Neuronal stem cell (in vitro differentiated cells): ENCODE measurements at regions not wholly inside any gene's neighbourhood (a gene's known extent, or its start where the extent isn't known, plus 50 kb on each side); places are given as distances from the start of the nearest gene placed in this dataset.

Source experiments
- DNase-seq: peaks from one replicate; pipeline ENCODE4 v3.0.0-alpha.2; 2013; ENCODE audit warnings: low spot score
- H2AFZ ChIP-seq: one replicate; pipeline ENCODE4 v1.6.1; 2013; ENCODE audit warnings: mild to moderate bottlenecking, low read length, inconsistent platforms
- H2AK5ac ChIP-seq: 2 replicates; pipeline ENCODE4 v1.6.1; 2013; ENCODE audit warnings: low read depth, mild to moderate bottlenecking, inconsistent platforms, low read length, moderate library complexity, mixed read lengths
- H2BK120ac ChIP-seq: 2 replicates; pipeline ENCODE4 v1.6.1; 2013; ENCODE audit warnings: low read depth, mild to moderate bottlenecking, inconsistent platforms, low read length, moderate library complexity, mixed read lengths
- H2BK12ac ChIP-seq: one replicate; pipeline ENCODE4 v1.6.1; 2013; ENCODE audit warnings: low read length, inconsistent platforms
- H2BK15ac ChIP-seq: 2 replicates; pipeline ENCODE4 v1.6.1; 2013; ENCODE audit warnings: mild to moderate bottlenecking, low read length, inconsistent platforms, mixed read lengths
- H2BK5ac ChIP-seq: one replicate; pipeline ENCODE4 v1.6.1; 2013; ENCODE audit warnings: inconsistent platforms, mild to moderate bottlenecking, low read length, moderate library complexity
- H3K14ac ChIP-seq: one replicate; pipeline ENCODE4 v1.6.1; 2013; ENCODE audit warnings: low read length, inconsistent platforms
- H3K18ac ChIP-seq: 2 replicates; pipeline ENCODE4 v1.6.1; 2013; ENCODE audit warnings: low read length, inconsistent platforms
- H3K23ac ChIP-seq: 2 replicates; pipeline ENCODE4 v1.6.1; 2013; ENCODE audit warnings: low read depth, mild to moderate bottlenecking, mixed read lengths, low read length, inconsistent platforms; ENCODE audit not compliant: poor library complexity
- H3K27ac ChIP-seq: replicated peaks from 3 replicates; pipeline ENCODE4 v1.5.1; 2013; ENCODE audit warnings: low read length, inconsistent platforms
- H3K27me3 ChIP-seq, 3 experiments: 2 replicates each; pipeline ENCODE4 v1.6.1; 2013; ENCODE audit warnings: low read length in 3 of 3, mild to moderate bottlenecking in 2 of 3, inconsistent platforms in 1 of 3, low read depth in 1 of 3, mixed read lengths in 1 of 3, moderate library complexity in 1 of 3; ENCODE audit not compliant: control insufficient read depth in 3 of 3, insufficient read depth in 3 of 3
- H3K36me3 ChIP-seq, 2 donors: replicated peaks in 1 of 2; 2 replicates each; pipeline ENCODE4 v1.6.1; 2013; ENCODE audit warnings: low read length in 2 of 2; ENCODE audit not compliant: control insufficient read depth in 2 of 2, insufficient read depth in 2 of 2
- H3K4ac ChIP-seq: 2 replicates; pipeline ENCODE4 v1.6.1; 2013; ENCODE audit warnings: inconsistent platforms, mild to moderate bottlenecking, low read length, moderate library complexity
- H3K4me1 ChIP-seq, 2 donors: 1 replicate in 1 of 2; 2 replicates in 1 of 2; pipeline ENCODE4 v1.6.1; 2013; ENCODE audit warnings: low read length in 2 of 2, low read depth in 1 of 2; ENCODE audit not compliant: control insufficient read depth in 2 of 2, insufficient read depth in 1 of 2
- H3K4me2 ChIP-seq: one replicate; pipeline ENCODE4 v1.6.1; 2013; ENCODE audit warnings: mild to moderate bottlenecking, low read length, inconsistent platforms; ENCODE audit not compliant: insufficient read depth, poor library complexity, severe bottlenecking
- H3K4me3 ChIP-seq, 2 donors: 2 replicates each; pipeline ENCODE4 v1.5.1; 2013; ENCODE audit warnings: low read length in 2 of 2, mild to moderate bottlenecking in 2 of 2, inconsistent platforms in 1 of 2, moderate library complexity in 1 of 2
- H3K79me1 ChIP-seq: one replicate; pipeline ENCODE4 v1.6.1; 2013; ENCODE audit warnings: low read depth, mild to moderate bottlenecking, inconsistent platforms, low read length, moderate library complexity
- H3K9ac ChIP-seq: one replicate; pipeline ENCODE4 v1.6.1; 2013; ENCODE audit warnings: mild to moderate bottlenecking, low read depth, low read length, inconsistent platforms; ENCODE audit not compliant: poor library complexity
- H3K9me3 ChIP-seq, 2 donors: replicated peaks in 1 of 2; 2 replicates each; pipeline versions ENCODE3 to v1.6.1; 2013; ENCODE audit warnings: low read length in 2 of 2, mild to moderate bottlenecking in 2 of 2, inconsistent platforms in 1 of 2, low read depth in 1 of 2, mixed read lengths in 1 of 2, moderate library complexity in 1 of 2; ENCODE audit not compliant: control insufficient read depth in 2 of 2, insufficient read depth in 1 of 2
- H4K8ac ChIP-seq: one replicate; pipeline ENCODE4 v1.6.1; 2013; ENCODE audit warnings: low read depth, mild to moderate bottlenecking, inconsistent platforms, low read length, moderate library complexity
- H4K91ac ChIP-seq: one replicate; pipeline ENCODE4 v1.6.1; 2013; ENCODE audit warnings: low read length, low read depth, mild to moderate bottlenecking, inconsistent platforms; ENCODE audit not compliant: poor library complexity
- WGBS, 2 donors: extraction: QIAGEN DNeasy Blood & Tissue Kit; methylation state at CpG; one replicate each; pipeline ENCODE4 v1.1.7; 2013; ENCODE audit warnings: missing lambda C conversion rate in 2 of 2, mixed read lengths in 1 of 2; ENCODE audit not compliant: insufficient read length in 2 of 2, insufficient replicate concordance in 1 of 2; ENCODE audit errors: extremely low coverage in 2 of 2; 5-methylcytosine and 5-hydroxymethylcytosine counted together

DNA sequence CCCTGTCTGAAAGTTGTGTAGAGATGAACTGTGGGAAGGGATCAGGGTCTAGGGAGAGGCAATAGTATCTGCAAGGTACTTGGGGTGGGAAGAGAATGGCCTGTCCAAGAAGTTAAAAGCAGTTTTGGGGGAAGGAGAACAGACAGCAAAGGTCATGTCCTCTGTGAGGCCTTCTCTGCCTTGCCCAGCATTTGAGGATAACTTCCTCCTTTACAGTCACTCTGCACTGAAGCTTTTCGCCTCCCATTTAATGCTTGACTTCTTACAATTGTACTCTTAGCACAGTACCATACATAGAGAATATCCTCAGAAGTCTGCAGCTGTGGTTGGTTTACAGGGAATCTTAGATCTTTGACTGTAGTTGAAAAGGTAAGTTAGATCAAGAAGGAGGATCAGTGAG is 121.8 kb upstream of the AP1S2 start:
- no peaks in the 10 kb centered on the region for H3K36me3 ChIP-seq
- no peak overlapping the region for H4K8ac ChIP-seq
- no peak overlapping the region for H2BK120ac ChIP-seq
- no peak overlapping the region for H2AFZ ChIP-seq
- no peak for DNase-seq
- peaks cover 2% of the 10 kb centered on the region for H3K79me1 ChIP-seq
- H2AK5ac ChIP-seq, result no peak overlapping the region
- no peak overlapping the region for H4K91ac ChIP-seq
- H3K4me1 ChIP-seq, result no peaks in the 10 kb centered on the region
- H2BK5ac ChIP-seq, result no peak overlapping the region
- no peak overlapping the region for H3K27ac ChIP-seq
- H2BK15ac ChIP-seq, result no peak overlapping the region
- no peaks in the 10 kb centered on the region for H3K9me3 ChIP-seq
- no peak overlapping the region for H3K18ac ChIP-seq
- no CpG with 5 or more reads among the region's 1 CpG for WGBS, 2 donors
- no peak overlapping the region for H3K14ac ChIP-seq
- no peak overlapping the region for H3K4me3 ChIP-seq
- no peak overlapping the region for H2BK12ac ChIP-seq
- H3K9ac ChIP-seq, result no peak overlapping the region
- no peaks in the 10 kb centered on the region for H3K27me3 ChIP-seq
- H3K23ac ChIP-seq, result no peak overlapping the region
- no peak overlapping the region for H3K4me2 ChIP-seq
- no peak overlapping the region for H3K4ac ChIP-seq

- H4K8ac ChIP-seq, result no peak overlapping the region
- H2AK5ac ChIP-seq, result no peak overlapping the region
- no peak overlapping the region for H3K14ac ChIP-seq
- H2BK12ac ChIP-seq, result no peak overlapping the region
- no peak overlapping the region for H3K4ac ChIP-seq
- no peak overlapping the region for H3K23ac ChIP-seq
- H3K27ac ChIP-seq, result no peak overlapping the region
- H3K9me3 ChIP-seq, result no peaks in the 10 kb centered on the region
- no peaks in the 10 kb centered on the region for H3K4me1 ChIP-seq
- peaks cover 2% of the 10 kb centered on the region for H3K79me1 ChIP-seq
- no peak overlapping the region for H2BK5ac ChIP-seq
- no peak overlapping the region for H3K4me3 ChIP-seq
- H3K18ac ChIP-seq, result no peak overlapping the region
- no peak overlapping the region for H2BK15ac ChIP-seq
- no peak for DNase-seq
- no CpG with 5 or more reads among the region's 3 CpGs for WGBS, 2 donors
- no peak overlapping the region for H2BK120ac ChIP-seq
- no peaks in the 10 kb centered on the region for H3K27me3 ChIP-seq
- H3K9ac ChIP-seq, result no peak overlapping the region
- H3K4me2 ChIP-seq, result no peak overlapping the region
- no peaks in the 10 kb centered on the region for H3K36me3 ChIP-seq
- H4K91ac ChIP-seq, result no peak overlapping the region
- no peak overlapping the region for H2AFZ ChIP-seq
Measured at GRCh38 chrX:15973946-15974345, 119.3 kb upstream of the AP1S2 start.

DNA sequence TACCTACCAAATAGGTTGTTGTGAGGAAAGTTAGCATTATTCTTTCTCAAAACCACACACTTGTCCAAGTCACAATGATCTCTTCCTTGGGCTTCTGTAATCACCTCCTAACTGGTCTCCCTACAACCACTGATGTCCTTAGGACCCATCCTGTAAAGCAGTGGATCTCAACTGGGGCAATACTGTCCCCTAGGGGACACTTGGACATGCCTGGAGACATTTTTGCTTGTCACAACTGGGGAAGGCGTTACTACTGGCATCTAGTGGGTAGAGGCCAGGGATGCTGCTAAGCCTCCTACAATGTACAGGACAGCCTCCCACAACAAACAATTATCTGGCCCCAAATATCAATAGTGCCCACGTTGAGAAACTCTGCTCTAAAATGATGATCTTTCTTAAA is 118.7 kb upstream of the AP1S2 start:
- H2BK12ac ChIP-seq, result no peak overlapping the region
- no peak overlapping the region for H2BK120ac ChIP-seq
- H3K23ac ChIP-seq, result no peak overlapping the region
- WGBS, 2 donors, result no CpG with 5 or more reads among the region's 2 CpGs
- no peak overlapping the region for H3K18ac ChIP-seq
- H3K4ac ChIP-seq, result no peak overlapping the region
- no peak for DNase-seq
- H3K27ac ChIP-seq, result no peak overlapping the region
- H2BK15ac ChIP-seq, result no peak overlapping the region
- H4K8ac ChIP-seq, result no peak overlapping the region
- no peaks in the 10 kb centered on the region for H3K9me3 ChIP-seq
- no peak overlapping the region for H3K4me2 ChIP-seq
- H3K9ac ChIP-seq, result no peak overlapping the region
- H2BK5ac ChIP-seq, result no peak overlapping the region
- no peaks in the 10 kb centered on the region for H3K4me1 ChIP-seq
- no peak overlapping the region for H2AK5ac ChIP-seq
- no peak overlapping the region for H2AFZ ChIP-seq
- no peak overlapping the region for H4K91ac ChIP-seq
- no peaks in the 10 kb centered on the region for H3K36me3 ChIP-seq
- no peak overlapping the region for H3K4me3 ChIP-seq
- H3K14ac ChIP-seq, result no peak overlapping the region
- H3K79me1 ChIP-seq, result peaks cover 2% of the 10 kb centered on the region
- H3K27me3 ChIP-seq, result no peaks in the 10 kb centered on the region

DNA sequence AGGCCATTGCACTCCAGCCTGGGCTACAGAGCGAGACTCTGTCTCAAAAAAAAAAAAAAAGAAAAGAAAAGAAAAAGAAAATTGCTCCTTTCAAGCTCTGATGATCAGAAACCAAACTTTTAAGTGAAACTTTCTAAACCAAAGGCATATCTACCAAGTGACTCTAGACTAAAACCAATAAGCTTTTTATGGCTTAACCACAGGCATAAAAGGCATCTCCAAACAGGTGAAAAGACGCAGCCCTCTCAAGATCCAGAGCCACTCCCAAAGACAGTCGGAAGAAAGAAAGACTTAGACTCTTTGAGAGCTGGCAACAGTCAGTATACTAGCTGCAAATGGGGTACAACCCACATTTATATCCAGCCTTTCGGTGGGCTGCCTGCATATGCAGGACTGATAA is 117.1 kb upstream of the AP1S2 start:
- Histone ChIP-seq H3K4me3 (no peak overlapping the region), H3K4me2 (no peak overlapping the region), H3K4me1 (no peaks in the 10 kb centered on the region), H3K23ac (no peak overlapping the region), H3K9ac (no peak overlapping the region), H2BK15ac (no peak overlapping the region), H2BK5ac (no peak overlapping the region), H2AK5ac (no peak overlapping the region), H3K27ac (no peak overlapping the region), H4K91ac (no peak overlapping the region), H3K18ac (no peak overlapping the region), H3K14ac (no peak overlapping the region), H2BK120ac (no peak overlapping the region), H3K36me3 (no peaks in the 10 kb centered on the region), H2AFZ (no peak overlapping the region), H2BK12ac (no peak overlapping the region), H3K27me3 (no peaks in the 10 kb centered on the region), H4K8ac (no peak overlapping the region), H3K9me3 (no peaks in the 10 kb centered on the region), H3K79me1 (peaks cover 2% of the 10 kb centered on the region), H3K4ac (no peak overlapping the region)
- no peak for DNase-seq
- WGBS, 2 donors, result no CpG with 5 or more reads among the region's 4 CpGs
